Nephron (organoid): ENCODE measurements at regions not wholly inside any gene's neighbourhood (a gene's known extent, or its start where the extent isn't known, plus 50 kb on each side); places are given as distances from the start of the nearest gene placed in this dataset.
"Not testable (repeated sequence)": the region's sequence is repeated elsewhere in the genome, so short reads cannot be mapped to it uniquely, and the experiment has no call there.

ENCODE experiments used
- H3K27ac Mint-ChIP-seq, 3 experiments: 2 replicates each; pipeline ENCODE4 v1.8.0; 2020; ENCODE audit warnings: mixed read lengths in 3 of 3, mild to moderate bottlenecking in 2 of 3, moderate library complexity in 1 of 3
- H3K27me3 Mint-ChIP-seq: 2 replicates; pipeline ENCODE4 v1.8.0; 2021; ENCODE audit warnings: low read depth, mild to moderate bottlenecking, moderate library complexity, mixed read lengths
- H3K36me3 Mint-ChIP-seq: 2 replicates; pipeline ENCODE4 v1.8.0; 2020; ENCODE audit warnings: low read depth, mixed read lengths
- H3K4me1 Mint-ChIP-seq: 2 replicates; pipeline ENCODE4 v1.8.0; 2020; ENCODE audit warnings: mixed read lengths
- H3K4me3 Mint-ChIP-seq, 3 experiments: 2 replicates each; pipeline ENCODE4 v1.8.0; 2020; ENCODE audit warnings: mild to moderate bottlenecking in 3 of 3, mixed read lengths in 3 of 3, moderate library complexity in 2 of 3
- H3K9me3 Mint-ChIP-seq: 2 replicates; pipeline ENCODE4 v1.8.0; 2020; ENCODE audit warnings: mixed read lengths
- CTCF ChIP-seq, 3 experiments: fragments of 200-600 bp; sonication (generic); IDR thresholded peaks; one replicate each; pipeline ENCODE4 v1.5.0; 2021; ENCODE audit warnings: antibody characterized with exemption in 3 of 3; ENCODE audit not compliant: unreplicated experiment in 3 of 3

DNA sequence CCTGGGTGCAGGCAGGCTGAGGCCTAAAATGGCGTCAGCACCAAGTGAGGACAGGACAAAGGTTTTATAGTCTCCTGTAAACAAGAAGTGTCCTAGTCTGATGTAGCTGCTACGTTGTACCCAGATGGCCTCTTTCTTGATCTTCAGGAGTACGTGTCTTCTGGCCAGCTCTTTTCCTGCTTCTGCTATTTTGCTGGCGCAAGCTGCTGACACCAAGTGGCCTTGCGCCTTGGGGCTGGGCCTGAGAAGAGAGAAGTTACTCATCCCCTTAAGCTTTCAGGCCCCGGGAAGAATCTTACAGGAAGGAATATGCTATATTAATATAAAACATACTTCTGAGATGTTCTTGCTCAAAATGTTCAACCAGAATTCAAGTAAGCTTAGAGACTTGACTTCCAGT, 605.2 kb downstream of the GALC start:
- Mint-ChIP-seq H3K36me3 (peaks cover 9% of the 10 kb centered on the region), H3K4me1 (no peaks in the 10 kb centered on the region), H3K27me3 (no peaks in the 10 kb centered on the region), H3K4me3 (no peak overlapping the region), H3K9me3 (peaks cover 13% of the 10 kb centered on the region), H3K27ac (no peak overlapping the region)
- TF ChIP-seq CTCF (IDR thresholded peaks at IDR 0.05; ENCODE audit: unreplicated experiment in 3 of 3), result no peak

DNA sequence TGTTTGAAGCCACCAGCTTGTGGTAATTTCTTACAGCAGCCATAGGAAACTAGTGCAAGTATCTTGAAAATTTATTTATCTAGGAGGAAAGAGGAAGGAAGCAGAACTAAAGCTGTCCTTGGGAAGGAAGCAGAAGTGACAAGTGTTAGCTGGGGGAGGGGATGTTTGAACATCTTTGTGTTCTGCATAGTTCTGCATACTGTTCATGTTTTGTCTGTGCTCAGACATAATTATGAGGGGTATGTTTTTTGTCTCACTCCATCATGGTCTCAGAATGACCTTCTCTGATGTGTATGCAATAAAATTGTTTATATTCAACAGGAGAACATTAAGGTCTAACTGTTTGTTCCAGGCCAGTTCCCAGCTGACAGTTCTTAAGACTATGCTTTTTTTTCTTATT, 606.5 kb downstream of the GALC start:
- Mint-ChIP-seq H3K27ac (peak overlapping the region in 1 of 3 experiments; percentile 1), H3K27me3 (no peaks in the 10 kb centered on the region), H3K36me3 (peaks cover 9% of the 10 kb centered on the region), H3K9me3 (peaks cover 19% of the 10 kb centered on the region), H3K4me1 (no peaks in the 10 kb centered on the region), H3K4me3 (no peak overlapping the region)
- no peak for TF ChIP-seq CTCF (IDR thresholded peaks at IDR 0.05; ENCODE audit: unreplicated experiment in 3 of 3)

GRCh38 chr14:87380054-87380453, 612.9 kb downstream of the GALC start:
- TF ChIP-seq CTCF (IDR thresholded peaks at IDR 0.05; ENCODE audit: unreplicated experiment in 3 of 3), result no peak
- peaks cover 9% of the 10 kb centered on the region for H3K36me3 Mint-ChIP-seq
- no peaks in the 10 kb centered on the region for H3K4me1 Mint-ChIP-seq
- no peak overlapping the region for H3K27ac Mint-ChIP-seq
- peaks cover 19% of the 10 kb centered on the region for H3K9me3 Mint-ChIP-seq
- H3K27me3 Mint-ChIP-seq, result no peaks in the 10 kb centered on the region
- no peak overlapping the region for H3K4me3 Mint-ChIP-seq

GRCh38 chr14:87368751-87369150, 624.2 kb downstream of the GALC start:
- Mint-ChIP-seq H3K4me1 (no peaks in the 10 kb centered on the region), H3K9me3 (no peaks in the 10 kb centered on the region), H3K27me3 (no peaks in the 10 kb centered on the region), H3K36me3 (no peaks in the 10 kb centered on the region), H3K27ac (no peak overlapping the region), H3K4me3 (no peak overlapping the region)
- no peak for TF ChIP-seq CTCF (IDR thresholded peaks at IDR 0.05; ENCODE audit: unreplicated experiment in 3 of 3)

DNA sequence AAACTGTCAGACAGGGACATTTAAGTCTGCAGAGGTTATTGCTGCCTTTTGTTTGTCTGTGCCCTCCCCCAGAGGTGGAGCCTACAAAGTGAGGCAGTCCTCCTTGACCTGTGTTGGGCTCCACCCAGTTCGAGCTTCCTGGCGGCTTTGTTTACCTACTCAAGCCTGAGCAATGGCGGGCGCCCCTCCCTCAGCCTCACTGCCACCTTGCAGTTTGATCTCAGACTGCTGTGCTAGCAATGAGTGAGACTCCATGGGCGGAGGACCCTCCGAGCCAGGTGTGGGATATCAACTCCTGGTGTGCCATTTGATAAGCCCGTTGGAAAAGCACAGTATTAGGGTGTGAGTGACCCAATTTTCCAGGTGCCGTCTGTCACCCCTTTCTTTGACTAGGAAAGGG, 632.7 kb downstream of the GALC start:
- peaks cover 26% of the 10 kb centered on the region for H3K9me3 Mint-ChIP-seq
- not testable (repeated sequence) for H3K4me1 Mint-ChIP-seq, H3K4me3 Mint-ChIP-seq, H3K27me3 Mint-ChIP-seq, H3K27ac Mint-ChIP-seq, H3K36me3 Mint-ChIP-seq

GRCh38 chr14:87351007-87351406, 642.0 kb downstream of the GALC start:
- H3K4me1 Mint-ChIP-seq, result no peaks in the 10 kb centered on the region
- no peak overlapping the region for H3K27ac Mint-ChIP-seq
- TF ChIP-seq CTCF (IDR thresholded peaks at IDR 0.05; ENCODE audit: unreplicated experiment in 3 of 3), result no peak
- peaks cover 5% of the 10 kb centered on the region for H3K27me3 Mint-ChIP-seq
- peaks cover 11% of the 10 kb centered on the region for H3K9me3 Mint-ChIP-seq
- no peak overlapping the region for H3K4me3 Mint-ChIP-seq
- no peaks in the 10 kb centered on the region for H3K36me3 Mint-ChIP-seq
